H1 (cell line): ENCODE measurements at regions not wholly inside any gene's neighbourhood (a gene's known extent, or its start where the extent isn't known, plus 50 kb on each side); places are given as distances from the start of the nearest gene placed in this dataset.

Experiments used
- CTCF ChIA-PET: fragments of 300-600 bp; sonication (Branson Sonifier 250); formaldehyde crosslinking; loops from one replicate; lab custom pipeline; 2021; ENCODE audit not compliant: partially characterized antibody; lab: Charles Lee
- POLR2A ChIA-PET: fragments of 300-600 bp; sonication (Branson Sonifier 250); formaldehyde crosslinking; loops from one replicate; lab custom pipeline; 2021; ENCODE audit warnings: inconsistent platforms; ENCODE audit not compliant: partially characterized antibody; lab: Charles Lee
- DNase-seq, 2 experiments: peaks; one replicate each; pipeline versions ENCODE4 v3.0.0 to v3.0.0-alpha.2; 2010 to 2022; ENCODE audit warnings: low spot score in 2 of 2, low read depth in 1 of 2, mixed read lengths in 1 of 2
- FAIRE-seq: peaks from 2 replicates; lab custom pipeline; 2011; peaks lifted over from hg19 to GRCh38; lab: Jason Lieb, UNC
- H2AFZ ChIP-seq: 2 replicates; pipeline ENCODE4 v1.8.1; 2012; ENCODE audit warnings: low read length, inconsistent platforms
- H2AK5ac ChIP-seq: 2 replicates; pipeline ENCODE4 v1.6.1; 2013; ENCODE audit warnings: low read depth, low read length
- H2BK120ac ChIP-seq: replicated peaks from 2 replicates; pipeline ENCODE3; 2013; ENCODE audit warnings: low read depth, low read length, inconsistent platforms
- H2BK12ac ChIP-seq: 2 replicates; pipeline ENCODE4 v1.6.1; 2013; ENCODE audit warnings: low read depth, low read length
- H2BK15ac ChIP-seq: 2 replicates; pipeline ENCODE4 v1.6.1; 2013; ENCODE audit warnings: low read length
- H2BK20ac ChIP-seq: 2 replicates; pipeline ENCODE4 v1.6.1; 2013; ENCODE audit warnings: low read length
- H2BK5ac ChIP-seq: 2 replicates; pipeline ENCODE4 v1.6.1; 2013; ENCODE audit warnings: low read depth, low read length
- H3K14ac ChIP-seq: 2 replicates; pipeline ENCODE4 v1.6.1; 2013; ENCODE audit warnings: inconsistent platforms; ENCODE audit not compliant: insufficient read length
- H3K18ac ChIP-seq: 2 replicates; pipeline ENCODE4 v1.6.1; 2013; ENCODE audit warnings: low read length; ENCODE audit errors: extremely low read depth
- H3K23ac ChIP-seq: 2 replicates; pipeline ENCODE4 v1.6.1; 2013; ENCODE audit warnings: inconsistent platforms; ENCODE audit not compliant: insufficient read length
- H3K23me2 ChIP-seq: 2 replicates; pipeline ENCODE4 v1.6.1; 2013; ENCODE audit warnings: low read depth, low read length
- H3K27ac ChIP-seq: 2 replicates; pipeline ENCODE4 v1.6.1; 2011; ENCODE audit warnings: low read depth, low read length, inconsistent platforms
- H3K27me3 ChIP-seq, 4 experiments: replicated peaks in 1 of 4; 1 replicate in 1 of 4; 2 replicates in 3 of 4; pipeline versions ENCODE4 v1.6.1 to v1.8.1; 2011 to 2013; ENCODE audit warnings: low read length in 3 of 4, mild to moderate bottlenecking in 3 of 4, inconsistent platforms in 2 of 4, mixed read lengths in 2 of 4, moderate library complexity in 1 of 4; ENCODE audit not compliant: control insufficient read depth in 3 of 4, insufficient read depth in 3 of 4; ENCODE audit errors: extremely low read depth in 1 of 4
- H3K36me3 ChIP-seq, 4 experiments: 2 replicates each; pipeline versions ENCODE4 v1.6.1 to v1.8.1; 2011 to 2013; ENCODE audit warnings: mild to moderate bottlenecking in 4 of 4, low read length in 3 of 4, moderate library complexity in 2 of 4, control low read depth in 1 of 4, inconsistent platforms in 1 of 4; ENCODE audit not compliant: insufficient read depth in 4 of 4, control insufficient read depth in 2 of 4
- H3K4ac ChIP-seq: replicated peaks from 2 replicates; pipeline ENCODE3; 2013; ENCODE audit warnings: low read length, low read depth, mixed read lengths, inconsistent platforms; ENCODE audit not compliant: insufficient read length
- H3K4me1 ChIP-seq, 4 experiments: replicated peaks in 1 of 4; 1 replicate in 1 of 4; 2 replicates in 3 of 4; pipeline versions ENCODE4 v1.6.1 to v1.8.1; 2011 to 2013; ENCODE audit warnings: low read length in 3 of 4, inconsistent platforms in 2 of 4, mixed read lengths in 1 of 4; ENCODE audit not compliant: insufficient read depth in 4 of 4, control insufficient read depth in 3 of 4
- H3K4me2 ChIP-seq, 2 experiments: 2 replicates each; pipeline versions ENCODE4 v1.6.1 to v1.8.1; 2011 to 2013; ENCODE audit warnings: low read depth in 2 of 2, low read length in 2 of 2, control low read depth in 1 of 2, inconsistent platforms in 1 of 2, mild to moderate bottlenecking in 1 of 2; ENCODE audit not compliant: insufficient read depth in 1 of 2
- H3K4me3 ChIP-seq, 4 experiments: fragments of 200-600, 300-600 bp in 1 of 4; sonication (generic), shearing (Covaris generic), sonication (Bioruptor Twin) in 1 of 4; 2 replicates each; pipeline versions ENCODE4 v1.5.1 to v1.8.1; 2011 to 2016; ENCODE audit warnings: low read length in 4 of 4, low read depth in 3 of 4, control low read depth in 2 of 4, inconsistent platforms in 2 of 4, mild to moderate bottlenecking in 2 of 4, mixed read lengths in 1 of 4, moderate library complexity in 1 of 4; ENCODE audit not compliant: insufficient read depth in 2 of 4; ENCODE audit errors: extremely low read depth in 1 of 4
- H3K56ac ChIP-seq: replicated peaks from 2 replicates; pipeline ENCODE3; 2013; ENCODE audit warnings: low read depth, mild to moderate bottlenecking, mixed read lengths, low read length, inconsistent platforms; ENCODE audit not compliant: insufficient read length
- H3K79me1 ChIP-seq: 2 replicates; pipeline ENCODE4 v1.6.1; 2013; ENCODE audit warnings: low read depth, low read length, control low read depth
- H3K79me2 ChIP-seq, 2 experiments: 2 replicates each; pipeline versions ENCODE4 v1.6.1 to v1.8.1; 2012 to 2013; ENCODE audit warnings: low read length in 2 of 2, mild to moderate bottlenecking in 2 of 2, inconsistent platforms in 1 of 2; ENCODE audit not compliant: insufficient read depth in 2 of 2, control insufficient read depth in 1 of 2
- H3K9ac ChIP-seq, 4 experiments: replicated peaks in 1 of 4; 1 replicate in 1 of 4; 2 replicates in 3 of 4; pipeline versions ENCODE4 v1.6.1 to v1.8.1; 2011 to 2013; ENCODE audit warnings: low read depth in 3 of 4, low read length in 3 of 4, control low read depth in 2 of 4, mild to moderate bottlenecking in 2 of 4, moderate library complexity in 2 of 4, inconsistent platforms in 1 of 4; ENCODE audit errors: extremely low read depth in 1 of 4
- H3K9me3 ChIP-seq, 2 experiments: 2 replicates each; pipeline versions ENCODE4 v1.6.1 to v1.8.1; 2012 to 2013; ENCODE audit warnings: mild to moderate bottlenecking in 2 of 2, moderate library complexity in 2 of 2, control low read depth in 1 of 2, inconsistent platforms in 1 of 2, low read depth in 1 of 2, low read length in 1 of 2, mixed read lengths in 1 of 2; ENCODE audit not compliant: insufficient read depth in 2 of 2
- H4K20me1 ChIP-seq, 2 experiments: replicated peaks in 1 of 2; 2 replicates each; pipeline versions ENCODE3 to v1.8.1; 2011 to 2013; ENCODE audit warnings: inconsistent platforms in 2 of 2, low read length in 2 of 2, mild to moderate bottlenecking in 1 of 2; ENCODE audit not compliant: insufficient read depth in 2 of 2, control insufficient read depth in 1 of 2
- H4K5ac ChIP-seq: 2 replicates; pipeline ENCODE4 v1.6.1; 2013; ENCODE audit warnings: low read length, low read depth, mixed read lengths, inconsistent platforms; ENCODE audit not compliant: insufficient read length
- H4K8ac ChIP-seq: 2 replicates; pipeline ENCODE4 v1.8.0; 2013; ENCODE audit warnings: mild to moderate bottlenecking, moderate library complexity, low read length, inconsistent platforms; ENCODE audit not compliant: insufficient read depth; ENCODE audit errors: extremely low read depth
- H4K91ac ChIP-seq: replicated peaks from 2 replicates; pipeline ENCODE3; 2013; ENCODE audit warnings: low read length, mixed read lengths, inconsistent platforms; ENCODE audit not compliant: insufficient read length
- BRCA1 ChIP-seq: IDR thresholded peaks from 2 replicates; pipeline ENCODE4 v1.6.1; 2012; ENCODE audit warnings: low read depth, low read length, improper control_type of control experiment
- CHD1 ChIP-seq: IDR thresholded peaks from 2 replicates; pipeline ENCODE4 v1.6.1; 2012; ENCODE audit warnings: low read depth, low read length, improper control_type of control experiment
- CTBP2 ChIP-seq: IDR thresholded peaks from 2 replicates; pipeline ENCODE4 v1.7.0; 2011; ENCODE audit warnings: borderline replicate concordance, mild to moderate bottlenecking, moderate library complexity, mixed read lengths, low read length; ENCODE audit not compliant: insufficient read depth, insufficient read length
- EP300 ChIP-seq, 2 experiments: IDR thresholded peaks; 1 replicate in 1 of 2; 2 replicates in 1 of 2; pipeline ENCODE4 v1.6.1; 2011 to 2012; ENCODE audit warnings: low read depth in 2 of 2, low read length in 2 of 2, mild to moderate bottlenecking in 2 of 2, borderline replicate concordance in 1 of 2, inconsistent platforms in 1 of 2, moderate library complexity in 1 of 2
- GTF2F1 ChIP-seq: IDR thresholded peaks from 2 replicates; pipeline ENCODE4 v1.6.1; 2012; ENCODE audit warnings: low read depth, low read length, improper control_type of control experiment, borderline replicate concordance
- KDM1A ChIP-seq: fragments of 200-600, 300-600 bp; sonication (generic); IDR thresholded peaks from 2 replicates; pipeline ENCODE4 v1.7.1; 2016; ENCODE audit warnings: mild to moderate bottlenecking, low read length, borderline replicate concordance
- POLR2AphosphoS5 ChIP-seq: IDR thresholded peaks from 2 replicates; pipeline ENCODE4 v1.6.1; 2011; ENCODE audit warnings: low read depth, low read length
- POU5F1 ChIP-seq: IDR thresholded peaks from 2 replicates; pipeline ENCODE4 v1.6.1; 2011; ENCODE audit warnings: low read depth, mild to moderate bottlenecking, low read length, moderate library complexity
- RNF2 ChIP-seq: fragments of 200-900, 300-1000 bp; sonication (generic); IDR thresholded peaks from 2 replicates; pipeline ENCODE4 v1.7.1; 2016; ENCODE audit warnings: borderline replicate concordance, low read depth, mild to moderate bottlenecking, antibody characterized with exemption, low read length; ENCODE audit not compliant: poor library complexity, severe bottlenecking; ENCODE audit errors: missing control alignments
- RXRA ChIP-seq: IDR thresholded peaks from 2 replicates; pipeline ENCODE4 v1.6.1; 2011; ENCODE audit warnings: low read depth, mild to moderate bottlenecking, low read length, moderate library complexity; ENCODE audit not compliant: insufficient read depth
- SUZ12 ChIP-seq: fragments of 200-600 bp; sonication (generic); IDR thresholded peaks from 2 replicates; pipeline ENCODE4 v1.6.1; 2012; ENCODE audit warnings: mild to moderate bottlenecking, inconsistent platforms, low read length, moderate library complexity, mixed read lengths
- WGBS, 2 experiments: shearing (Covaris generic) in 1 of 2; methylation state at CpG; one replicate each; pipeline versions ENCODE4 v1.1.6 to v1.1.7; 2013 to 2015; ENCODE audit warnings: low lambda C conversion rate in 2 of 2, mixed read lengths in 2 of 2, inconsistent platforms in 1 of 2, low coverage in 1 of 2, missing lambda C conversion rate in 1 of 2; ENCODE audit not compliant: insufficient replicate concordance in 2 of 2, insufficient coverage in 1 of 2, insufficient read length in 1 of 2; ENCODE audit errors: extremely low coverage in 1 of 2, missing lambda C conversion rate in 1 of 2; 5-methylcytosine and 5-hydroxymethylcytosine counted together

GRCh38 chr12:108446766-108447165 is 68.3 kb upstream of the FICD start:
- Histone ChIP-seq H2AK5ac (no peak overlapping the region), H2BK5ac (peak overlapping the region; percentile 42; the same call in 1 of the 2 replicates), H3K4ac (no peak overlapping the region), H3K79me1 (no peaks in the 10 kb centered on the region), H3K9ac (no peak overlapping the region), H4K8ac (no peak overlapping the region), H3K27ac (no peak overlapping the region), H3K36me3 (no peaks in the 10 kb centered on the region), H3K9me3 (no peaks in the 10 kb centered on the region), H3K79me2 (no peaks in the 10 kb centered on the region)
- WGBS, 2 experiments: 79% methylated on average over 5 of the region's 5 CpGs; no CpG with 5 or more reads in 1 of the 2 experiments
- TF ChIP-seq SUZ12: no peak
- no peak for TF ChIP-seq BRCA1
- TF ChIP-seq RNF2: no peak
- no peak for TF ChIP-seq CHD1
- TF ChIP-seq EP300 (IDR thresholded peaks at IDR 0.05; ENCODE audit: borderline replicate concordance in 1 of 2, low read depth in 2 of 2, low read length in 2 of 2): no peak
- TF ChIP-seq POU5F1: no peak
- TF ChIP-seq POLR2AphosphoS5: no peak
- TF ChIP-seq CTBP2: no peak
- TF ChIP-seq KDM1A: no peak
- TF ChIP-seq RXRA: no peak
- no peak for TF ChIP-seq GTF2F1
- TF ChIP-seq, all 59 proteins: peak for 0
- Histone ChIP-seq H4K20me1 (no peaks in the 10 kb centered on the region), H2BK15ac (no peak overlapping the region), H3K4me3 (no peak overlapping the region), H3K4me1 (peaks cover 0 to 18% (median 10%) of the 10 kb centered on the region in 4 experiments; a peak in 6 of 7 replicates), H3K4me2 (no peak overlapping the region), H3K27me3 (no peaks in the 10 kb centered on the region), H3K23ac (no peak overlapping the region), H2BK12ac (peak overlapping the region; percentile 82; the same call in 1 of the 2 replicates), H3K23me2 (peaks cover 2% of the 10 kb centered on the region; the same call in 1 of the 2 replicates), H2AFZ (no peak overlapping the region), H3K14ac (no peak overlapping the region), H2BK120ac (peak overlapping the region; percentile 14), H3K56ac (no peak overlapping the region), H3K18ac (no peak overlapping the region), H4K91ac (peak overlapping the region; percentile 46), H4K5ac (no peak overlapping the region), H2BK20ac (0 out of 2 replicates have a peak overlapping the region, but pooled peaks have one; percentile 8)
- ChIA-PET POLR2A (no interaction called here), CTCF (interaction anchor here (0.9 to 4.5 kb wide), 2 partner anchors 9 to 10 kb away, joined by 3 to 25 read pairs; no protein-coding TSS in a partner anchor)
- DNase-seq (no peak), FAIRE-seq (no peak)
